ENCODE measurements at regions not wholly inside any gene's neighbourhood (a gene's known extent, or its start where the extent isn't known, plus 50 kb on each side); places are given as distances from the start of the nearest gene placed in this dataset.

GRCh38 chr6:14191761-14192160 lies 74.2 kb downstream of the CD83 start:
- H4K8ac ChIP-seq (ENCODE audit: low read depth, low read length), result no peak overlapping the region
- no peaks in the 10 kb centered on the region for H3K79me1 ChIP-seq (ENCODE audit: low read depth, low read length)
- no peak overlapping the region for H3K4me3 ChIP-seq (ENCODE audit: low read length in 2 of 2)
- WGBS, 2 donors (ENCODE audit: extremely low coverage in 2 of 2, insufficient read length in 2 of 2, insufficient replicate concordance in 1 of 2), result no CpG with 5 or more reads among the region's 3 CpGs
- no peak overlapping the region for H3K4ac ChIP-seq (ENCODE audit: low read length)
- H2BK15ac ChIP-seq (ENCODE audit: low read length), result no peak overlapping the region
- DNase-seq (ENCODE audit: low spot score), result no peak
- H3K14ac ChIP-seq (ENCODE audit: low read length), result no peak overlapping the region
- no peak overlapping the region for H2BK12ac ChIP-seq (ENCODE audit: low read length)
- peaks cover 0 to 34% (median 0%) of the 10 kb centered on the region in 3 experiments for H3K27me3 ChIP-seq (ENCODE audit: control insufficient read depth in 3 of 3, insufficient read depth in 3 of 3, low read depth in 1 of 3, low read length in 3 of 3)
- H3K9ac ChIP-seq (ENCODE audit: low read depth, low read length, poor library complexity), result no peak overlapping the region
- H3K9me3 ChIP-seq (replicated peaks in 1 of 2; ENCODE audit: control insufficient read depth in 2 of 2, insufficient read depth in 1 of 2, low read depth in 1 of 2, low read length in 2 of 2), result no peaks in the 10 kb centered on the region
- H3K27ac ChIP-seq (replicated peaks; ENCODE audit: low read length), result no peak overlapping the region
- no peaks in the 10 kb centered on the region for H3K36me3 ChIP-seq (replicated peaks in 1 of 2; ENCODE audit: control insufficient read depth in 2 of 2, insufficient read depth in 2 of 2, low read length in 2 of 2)
- no peak overlapping the region for H2AK5ac ChIP-seq (ENCODE audit: low read depth, low read length)
- no peak overlapping the region for H3K4me2 ChIP-seq (ENCODE audit: insufficient read depth, low read length, poor library complexity, severe bottlenecking)
- H4K91ac ChIP-seq (ENCODE audit: low read depth, low read length, poor library complexity), result no peak overlapping the region
- H3K4me1 ChIP-seq (ENCODE audit: control insufficient read depth in 2 of 2, insufficient read depth in 1 of 2, low read depth in 1 of 2, low read length in 2 of 2), result no peaks in the 10 kb centered on the region
- H2BK120ac ChIP-seq (ENCODE audit: low read depth, low read length), result no peak overlapping the region
- H2BK5ac ChIP-seq (ENCODE audit: low read length), result no peak overlapping the region
- no peak overlapping the region for H3K23ac ChIP-seq (ENCODE audit: low read depth, low read length, poor library complexity)
- no peak overlapping the region for H2AFZ ChIP-seq (ENCODE audit: low read length)
- no peak overlapping the region for H3K18ac ChIP-seq (ENCODE audit: low read length)

- Histone ChIP-seq H2AK5ac (ENCODE audit: low read depth, low read length) (no peak overlapping the region), H3K9ac (ENCODE audit: low read depth, low read length, poor library complexity) (no peak overlapping the region), H3K14ac (ENCODE audit: low read length) (no peak overlapping the region), H3K4me1 (ENCODE audit: control insufficient read depth in 2 of 2, insufficient read depth in 1 of 2, low read depth in 1 of 2, low read length in 2 of 2) (no peaks in the 10 kb centered on the region), H2BK120ac (ENCODE audit: low read depth, low read length) (no peak overlapping the region), H2BK15ac (ENCODE audit: low read length) (no peak overlapping the region), H3K18ac (ENCODE audit: low read length) (no peak overlapping the region), H3K4ac (ENCODE audit: low read length) (no peak overlapping the region), H2AFZ (ENCODE audit: low read length) (no peak overlapping the region), H3K27ac (replicated peaks; ENCODE audit: low read length) (no peak overlapping the region), H3K79me1 (ENCODE audit: low read depth, low read length) (no peaks in the 10 kb centered on the region), H3K9me3 (replicated peaks in 1 of 2; ENCODE audit: control insufficient read depth in 2 of 2, insufficient read depth in 1 of 2, low read depth in 1 of 2, low read length in 2 of 2) (no peaks in the 10 kb centered on the region), H4K91ac (ENCODE audit: low read depth, low read length, poor library complexity) (no peak overlapping the region), H3K27me3 (ENCODE audit: control insufficient read depth in 3 of 3, insufficient read depth in 3 of 3, low read depth in 1 of 3, low read length in 3 of 3) (peaks cover 0 to 34% (median 0%) of the 10 kb centered on the region in 3 experiments), H3K36me3 (replicated peaks in 1 of 2; ENCODE audit: control insufficient read depth in 2 of 2, insufficient read depth in 2 of 2, low read length in 2 of 2) (no peaks in the 10 kb centered on the region), H2BK12ac (ENCODE audit: low read length) (no peak overlapping the region), H3K23ac (ENCODE audit: low read depth, low read length, poor library complexity) (no peak overlapping the region), H2BK5ac (ENCODE audit: low read length) (no peak overlapping the region), H4K8ac (ENCODE audit: low read depth, low read length) (no peak overlapping the region), H3K4me2 (ENCODE audit: insufficient read depth, low read length, poor library complexity, severe bottlenecking) (no peak overlapping the region), H3K4me3 (ENCODE audit: low read length in 2 of 2) (no peak overlapping the region)
- no peak for DNase-seq (ENCODE audit: low spot score)
- no CpG with 5 or more reads among the region's 3 CpGs for WGBS, 2 donors (ENCODE audit: extremely low coverage in 2 of 2, insufficient read length in 2 of 2, insufficient replicate concordance in 1 of 2)
Observed at GRCh38 chr6:14192216-14192788, 74.7 kb downstream of the CD83 start.

- Histone ChIP-seq H2AFZ (ENCODE audit: low read length) (no peak overlapping the region), H4K8ac (ENCODE audit: low read depth, low read length) (no peak overlapping the region), H3K18ac (ENCODE audit: low read length) (no peak overlapping the region), H3K23ac (ENCODE audit: low read depth, low read length, poor library complexity) (no peak overlapping the region), H3K4me2 (ENCODE audit: insufficient read depth, low read length, poor library complexity, severe bottlenecking) (no peak overlapping the region), H2BK12ac (ENCODE audit: low read length) (no peak overlapping the region), H3K27ac (replicated peaks; ENCODE audit: low read length) (no peak overlapping the region), H3K4me3 (ENCODE audit: low read length in 2 of 2) (no peak overlapping the region), H3K27me3 (ENCODE audit: control insufficient read depth in 3 of 3, insufficient read depth in 3 of 3, low read depth in 1 of 3, low read length in 3 of 3) (peaks cover 0 to 29% (median 0%) of the 10 kb centered on the region in 3 experiments), H3K9ac (ENCODE audit: low read depth, low read length, poor library complexity) (no peak overlapping the region), H3K9me3 (replicated peaks in 1 of 2; ENCODE audit: control insufficient read depth in 2 of 2, insufficient read depth in 1 of 2, low read depth in 1 of 2, low read length in 2 of 2) (no peaks in the 10 kb centered on the region), H3K79me1 (ENCODE audit: low read depth, low read length) (no peaks in the 10 kb centered on the region), H4K91ac (ENCODE audit: low read depth, low read length, poor library complexity) (no peak overlapping the region), H2BK15ac (ENCODE audit: low read length) (no peak overlapping the region), H3K4ac (ENCODE audit: low read length) (no peak overlapping the region), H3K4me1 (ENCODE audit: control insufficient read depth in 2 of 2, insufficient read depth in 1 of 2, low read depth in 1 of 2, low read length in 2 of 2) (no peaks in the 10 kb centered on the region), H3K14ac (ENCODE audit: low read length) (no peak overlapping the region), H2AK5ac (ENCODE audit: low read depth, low read length) (no peak overlapping the region), H3K36me3 (replicated peaks in 1 of 2; ENCODE audit: control insufficient read depth in 2 of 2, insufficient read depth in 2 of 2, low read length in 2 of 2) (no peaks in the 10 kb centered on the region), H2BK120ac (ENCODE audit: low read depth, low read length) (no peak overlapping the region), H2BK5ac (ENCODE audit: low read length) (no peak overlapping the region)
- no peak for DNase-seq (ENCODE audit: low spot score)
- no CpG with 5 or more reads among the region's 2 CpGs for WGBS, 2 donors (ENCODE audit: extremely low coverage in 2 of 2, insufficient read length in 2 of 2, insufficient replicate concordance in 1 of 2)
Observed at GRCh38 chr6:14193524-14193923, 76.0 kb downstream of the CD83 start.

- H2BK5ac ChIP-seq (ENCODE audit: low read length), result no peak overlapping the region
- no peak for DNase-seq (ENCODE audit: low spot score)
- H2AK5ac ChIP-seq (ENCODE audit: low read depth, low read length), result no peak overlapping the region
- no peak overlapping the region for H2AFZ ChIP-seq (ENCODE audit: low read length)
- H3K14ac ChIP-seq (ENCODE audit: low read length), result no peak overlapping the region
- no peak overlapping the region for H2BK120ac ChIP-seq (ENCODE audit: low read depth, low read length)
- H3K23ac ChIP-seq (ENCODE audit: low read depth, low read length, poor library complexity), result no peak overlapping the region
- no peaks in the 10 kb centered on the region for H3K4me1 ChIP-seq (ENCODE audit: control insufficient read depth in 2 of 2, insufficient read depth in 1 of 2, low read depth in 1 of 2, low read length in 2 of 2)
- H3K79me1 ChIP-seq (ENCODE audit: low read depth, low read length), result no peaks in the 10 kb centered on the region
- no peak overlapping the region for H3K9ac ChIP-seq (ENCODE audit: low read depth, low read length, poor library complexity)
- H2BK12ac ChIP-seq (ENCODE audit: low read length), result no peak overlapping the region
- no CpG with 5 or more reads among the region's 7 CpGs for WGBS, 2 donors (ENCODE audit: extremely low coverage in 2 of 2, insufficient read length in 2 of 2, insufficient replicate concordance in 1 of 2)
- no peak overlapping the region for H3K27ac ChIP-seq (replicated peaks; ENCODE audit: low read length)
- H3K18ac ChIP-seq (ENCODE audit: low read length), result no peak overlapping the region
- no peaks in the 10 kb centered on the region for H3K36me3 ChIP-seq (replicated peaks in 1 of 2; ENCODE audit: control insufficient read depth in 2 of 2, insufficient read depth in 2 of 2, low read length in 2 of 2)
- H4K8ac ChIP-seq (ENCODE audit: low read depth, low read length), result no peak overlapping the region
- no peak overlapping the region for H2BK15ac ChIP-seq (ENCODE audit: low read length)
- no peaks in the 10 kb centered on the region for H3K9me3 ChIP-seq (replicated peaks in 1 of 2; ENCODE audit: control insufficient read depth in 2 of 2, insufficient read depth in 1 of 2, low read depth in 1 of 2, low read length in 2 of 2)
- no peak overlapping the region for H3K4me2 ChIP-seq (ENCODE audit: insufficient read depth, low read length, poor library complexity, severe bottlenecking)
- no peak overlapping the region for H3K4me3 ChIP-seq (ENCODE audit: low read length in 2 of 2)
- H3K27me3 ChIP-seq (ENCODE audit: control insufficient read depth in 3 of 3, insufficient read depth in 3 of 3, low read depth in 1 of 3, low read length in 3 of 3), result peaks cover 0 to 29% (median 0%) of the 10 kb centered on the region in 3 experiments
- no peak overlapping the region for H4K91ac ChIP-seq (ENCODE audit: low read depth, low read length, poor library complexity)
- H3K4ac ChIP-seq (ENCODE audit: low read length), result no peak overlapping the region
Observed at GRCh38 chr6:14194483-14194882, 76.9 kb downstream of the CD83 start.
